ENCODE measurements at regions not wholly inside any gene's neighbourhood (a gene's known extent, or its start where the extent isn't known, plus 50 kb on each side); places are given as distances from the start of the nearest gene placed in this dataset.

- DNase-seq = no peak
These were observed 336.8 kb downstream of the WDR11 start for GRCh38 chr10:121188005-121188404.

GRCh38 chr10:121189066-121189465, 337.9 kb downstream of the WDR11 start:
- no peak for DNase-seq

GRCh38 chr10:121194696-121195523, 343.7 kb downstream of the WDR11 start:
- DNase-seq = no peak

- no peak for DNase-seq
These were observed 344.4 kb downstream of the WDR11 start for GRCh38 chr10:121195524-121195910.

- DNase-seq = no peak
These were observed 347.9 kb downstream of the WDR11 start for GRCh38 chr10:121199081-121199480.

GRCh38 chr10:121205625-121206024, 354.5 kb downstream of the WDR11 start:
- no peak for DNase-seq

GRCh38 chr10:121211446-121211845, 360.3 kb downstream of the WDR11 start:
- no peak for DNase-seq

- DNase-seq = no peak
These were observed 362.3 kb downstream of the WDR11 start for GRCh38 chr10:121213437-121213836.

GRCh38 chr10:121216295-121216694, 365.1 kb downstream of the WDR11 start:
- no peak for DNase-seq

GRCh38 chr10:121216721-121217181, 365.6 kb downstream of the WDR11 start:
- no peak for DNase-seq

- DNase-seq = no peak
These were observed 366.2 kb downstream of the WDR11 start for GRCh38 chr10:121217331-121217730.

- no peak for DNase-seq
These were observed 369.9 kb downstream of the WDR11 start for GRCh38 chr10:121221072-121221471.

- DNase-seq = no peak
These were observed 370.8 kb downstream of the WDR11 start for GRCh38 chr10:121221991-121222390.

GRCh38 chr10:121222842-121223241, 371.7 kb downstream of the WDR11 start:
- DNase-seq = no peak

GRCh38 chr10:121231079-121231478, 367.2 kb downstream of the FGFR2 start:
- no peak for DNase-seq

GRCh38 chr10:121232494-121232893, 365.8 kb downstream of the FGFR2 start:
- no peak for DNase-seq

- no peak for DNase-seq
These were observed 362.6 kb downstream of the FGFR2 start for GRCh38 chr10:121235692-121236091.

GRCh38 chr10:121236621-121237020, 361.6 kb downstream of the FGFR2 start:
- no peak for DNase-seq

- DNase-seq = no peak
These were observed 360.5 kb downstream of the FGFR2 start for GRCh38 chr10:121237718-121238117.

GRCh38 chr10:121240011-121240410, 358.2 kb downstream of the FGFR2 start:
- no peak for DNase-seq

- no peak for DNase-seq
These were observed 357.7 kb downstream of the FGFR2 start for GRCh38 chr10:121240556-121240955.

- no peak for DNase-seq
These were observed 356.9 kb downstream of the FGFR2 start for GRCh38 chr10:121241337-121241736.

- no peak for DNase-seq
These were observed 355.3 kb downstream of the FGFR2 start for GRCh38 chr10:121242741-121243608.

All from stimulated activated CD4-positive, alpha-beta T cell treated with anti-CD3 and anti-CD28 coated beads, Interleukin-4, amount 100 ng/mL, for 1 hour (primary cell).